Fibroblast of lung (primary cell): ENCODE measurements at regions not wholly inside any gene's neighbourhood (a gene's known extent, or its start where the extent isn't known, plus 50 kb on each side); places are given as distances from the start of the nearest gene placed in this dataset.
A peak's percentile ranks its signal among the peaks of the same experiment; 100 is the strongest.
"Not testable (repeated sequence)": the region's sequence is repeated elsewhere in the genome, so short reads cannot be mapped to it uniquely, and the experiment has no call there.

Experiments used
- DNase-seq, 2 donors: peaks; one replicate each; pipeline versions ENCODE4 v3.0.0 to v3.0.0-alpha.2; 2010; ENCODE audit warnings: low read depth in 2 of 2
- H2AFZ ChIP-seq: 2 replicates; pipeline ENCODE4 v1.5.1; 2012; ENCODE audit warnings: low read length, control low read depth, inconsistent platforms
- H3K27ac ChIP-seq: 2 replicates; pipeline ENCODE4 v1.5.1; 2011; ENCODE audit warnings: low read length, control low read depth; ENCODE audit not compliant: insufficient read depth
- H3K27me3 ChIP-seq: 2 replicates; pipeline ENCODE4 v1.5.1; 2011; ENCODE audit warnings: mild to moderate bottlenecking, low read length; ENCODE audit not compliant: control insufficient read depth, insufficient read depth
- H3K36me3 ChIP-seq: 2 replicates; pipeline ENCODE4 v1.5.1; 2011; ENCODE audit warnings: low read length; ENCODE audit not compliant: control insufficient read depth, insufficient read depth
- H3K4me1 ChIP-seq: 2 replicates; pipeline ENCODE4 v1.5.1; 2011; ENCODE audit warnings: low read length; ENCODE audit not compliant: control insufficient read depth, insufficient read depth; ENCODE audit errors: extremely low read depth
- H3K4me2 ChIP-seq: 2 replicates; pipeline ENCODE4 v1.5.1; 2011; ENCODE audit warnings: low read length, control low read depth; ENCODE audit not compliant: insufficient read depth; ENCODE audit errors: extremely low read depth
- H3K4me3 ChIP-seq, 4 experiments: fragments of 200-600 bp in 1 of 4; sonication (generic) in 1 of 4; replicated peaks in 1 of 4; 2 replicates each; pipeline ENCODE4 v1.5.1; 2011 to 2016; ENCODE audit warnings: low read length in 4 of 4, low read depth in 3 of 4, mild to moderate bottlenecking in 3 of 4, control low read depth in 2 of 4, inconsistent platforms in 1 of 4, mixed read lengths in 1 of 4; ENCODE audit not compliant: insufficient read depth in 1 of 4; ENCODE audit errors: control extremely low read depth in 1 of 4
- H3K79me2 ChIP-seq: 2 replicates; pipeline ENCODE4 v1.5.1; 2012; ENCODE audit warnings: mild to moderate bottlenecking, low read length, inconsistent platforms; ENCODE audit not compliant: control insufficient read depth, insufficient read depth
- H3K9ac ChIP-seq: 2 replicates; pipeline ENCODE4 v1.5.1; 2011; ENCODE audit warnings: mild to moderate bottlenecking, low read length, control low read depth; ENCODE audit not compliant: insufficient read depth
- H3K9me3 ChIP-seq: 2 replicates; pipeline ENCODE4 v1.5.1; 2012; ENCODE audit warnings: low read depth, low read length; ENCODE audit not compliant: control insufficient read depth, insufficient read depth
- H4K20me1 ChIP-seq: 2 replicates; pipeline ENCODE4 v1.5.1; 2011; ENCODE audit warnings: low read length; ENCODE audit not compliant: control insufficient read depth, insufficient read depth; ENCODE audit errors: extremely low read depth
- CTCF ChIP-seq, 2 donors: IDR thresholded peaks in 1 of 2; conservative IDR thresholded peaks in 1 of 2; 1 replicate in 1 of 2; 2 replicates in 1 of 2; pipeline ENCODE4 v1.5.1; 2011 to 2012; ENCODE audit warnings: low read length in 2 of 2, control low read depth in 1 of 2, inconsistent platforms in 1 of 2, low read depth in 1 of 2, mild to moderate bottlenecking in 1 of 2
- EZH2 ChIP-seq: IDR thresholded peaks from 2 replicates; pipeline ENCODE4 v1.5.1; 2012; ENCODE audit warnings: low read length, control low read depth, mild to moderate bottlenecking; ENCODE audit errors: missing control alignments

- no peaks in the 10 kb centered on the region for H3K79me2 ChIP-seq
- no peaks in the 10 kb centered on the region for H3K4me1 ChIP-seq
- H3K36me3 ChIP-seq, result no peaks in the 10 kb centered on the region
- DNase-seq, result peak in 1 of 2 donors; percentile 44
- H3K27me3 ChIP-seq, result no peaks in the 10 kb centered on the region
- H4K20me1 ChIP-seq, result no peaks in the 10 kb centered on the region
- no peak for TF ChIP-seq CTCF (conservative IDR thresholded peaks at IDR 0.05 in 1 of 2, IDR thresholded peaks at IDR 0.05 in 1 of 2; ENCODE audit: low read depth in 1 of 2, low read length in 2 of 2)
- TF ChIP-seq EZH2, result no peak
- H3K9ac ChIP-seq, result no peak overlapping the region
- H3K4me2 ChIP-seq, result no peak overlapping the region
- no peak overlapping the region for H3K27ac ChIP-seq
- no peak overlapping the region for H2AFZ ChIP-seq
- H3K9me3 ChIP-seq, result no peaks in the 10 kb centered on the region
- no peak overlapping the region for H3K4me3 ChIP-seq
Measured at GRCh38 chr6:4632421-4632820, 143.8 kb upstream of the CDYL start.

DNA sequence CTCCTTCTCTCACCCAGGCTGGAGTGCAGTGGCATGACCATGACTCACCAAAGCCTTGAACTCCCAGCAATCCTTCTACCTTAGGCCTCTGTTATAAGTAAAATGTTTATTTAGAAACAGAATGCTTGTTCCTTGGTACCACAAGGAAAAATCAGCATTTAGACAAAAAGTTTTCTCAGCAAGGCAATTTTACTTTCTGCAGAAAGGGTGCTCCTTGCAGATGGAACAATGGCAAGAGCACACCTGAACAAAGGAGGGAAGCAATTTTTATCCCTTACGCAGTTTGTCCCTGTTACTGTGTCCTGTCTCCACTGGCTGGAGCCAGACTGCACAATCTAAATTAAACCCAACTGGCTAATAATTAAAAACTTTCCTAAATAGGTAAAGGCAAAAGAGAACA lies 146.4 kb upstream of the CDYL start:
- not testable (repeated sequence) for H3K9ac ChIP-seq, H3K4me2 ChIP-seq, H3K4me1 ChIP-seq, H3K27ac ChIP-seq, H4K20me1 ChIP-seq, H3K27me3 ChIP-seq, H2AFZ ChIP-seq, H3K9me3 ChIP-seq, H3K4me3 ChIP-seq, DNase-seq, H3K36me3 ChIP-seq, H3K79me2 ChIP-seq

DNA sequence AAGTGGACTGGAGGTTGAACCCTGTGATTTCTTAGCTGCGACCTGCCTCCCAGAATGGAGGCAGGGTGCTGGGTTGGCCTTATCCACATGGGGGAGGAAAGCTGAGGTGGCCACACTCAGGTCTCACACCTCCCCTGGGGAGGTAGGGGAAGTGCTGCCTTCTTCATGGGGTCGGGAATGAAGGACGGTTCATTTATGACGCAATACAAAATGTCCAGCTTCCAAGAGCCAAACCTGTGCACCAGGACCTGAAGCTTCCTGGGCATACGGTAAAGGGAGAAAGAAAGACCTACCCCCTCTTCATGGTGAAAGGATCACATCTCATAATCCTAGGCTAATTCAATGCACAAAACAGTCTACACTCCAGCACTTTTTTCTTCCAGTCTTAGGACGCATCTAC lies 150.6 kb upstream of the CDYL start:
- H2AFZ ChIP-seq, result no peak overlapping the region
- no peak overlapping the region for H3K4me3 ChIP-seq
- no peaks in the 10 kb centered on the region for H3K9me3 ChIP-seq
- H3K27me3 ChIP-seq, result no peaks in the 10 kb centered on the region
- H3K4me2 ChIP-seq, result no peak overlapping the region
- H3K27ac ChIP-seq, result no peak overlapping the region
- no peak overlapping the region for H3K9ac ChIP-seq
- H3K36me3 ChIP-seq, result no peaks in the 10 kb centered on the region
- TF ChIP-seq CTCF (conservative IDR thresholded peaks at IDR 0.05 in 1 of 2, IDR thresholded peaks at IDR 0.05 in 1 of 2; ENCODE audit: low read depth in 1 of 2, low read length in 2 of 2), result no peak
- no peak for TF ChIP-seq EZH2
- H3K4me1 ChIP-seq, result no peaks in the 10 kb centered on the region
- no peak for DNase-seq
- H3K79me2 ChIP-seq, result no peaks in the 10 kb centered on the region
- H4K20me1 ChIP-seq, result no peaks in the 10 kb centered on the region

DNA sequence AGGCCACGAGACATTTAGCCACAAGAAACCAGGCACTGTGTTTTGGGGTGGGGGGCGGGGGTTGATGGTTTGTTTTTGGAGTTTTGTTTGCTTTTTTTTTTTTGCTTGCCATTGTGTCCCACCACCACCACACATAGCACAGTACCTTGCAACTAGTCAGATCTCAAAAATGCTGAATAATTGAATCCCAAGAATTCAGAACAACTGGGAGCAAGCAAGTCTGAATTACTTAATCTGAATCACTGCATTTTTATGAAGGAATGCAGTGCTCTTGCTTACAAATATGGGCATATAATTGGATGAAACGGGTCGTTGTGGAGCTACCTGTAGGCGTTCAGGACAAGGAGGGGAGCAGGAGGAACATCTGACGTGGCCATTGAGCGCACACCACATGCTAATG lies 151.5 kb upstream of the CDYL start:
- Histone ChIP-seq H3K79me2 (no peaks in the 10 kb centered on the region), H3K27me3 (no peaks in the 10 kb centered on the region), H4K20me1 (no peaks in the 10 kb centered on the region), H3K27ac (no peak overlapping the region), H3K9ac (no peak overlapping the region), H2AFZ (no peak overlapping the region), H3K9me3 (no peaks in the 10 kb centered on the region), H3K4me3 (no peak overlapping the region), H3K4me2 (no peak overlapping the region), H3K4me1 (no peaks in the 10 kb centered on the region), H3K36me3 (no peaks in the 10 kb centered on the region)
- DNase-seq, result peak in 1 of 2 donors; percentile 58
- TF ChIP-seq CTCF (conservative IDR thresholded peaks at IDR 0.05 in 1 of 2, IDR thresholded peaks at IDR 0.05 in 1 of 2; ENCODE audit: low read depth in 1 of 2, low read length in 2 of 2) (no peak), EZH2 (no peak)
